ENCODE measurements at regions not wholly inside any gene's neighbourhood (a gene's known extent, or its start where the extent isn't known, plus 50 kb on each side); places are given as distances from the start of the nearest gene placed in this dataset.
A peak's percentile ranks its signal among the peaks of the same experiment; 100 is the strongest.

- no peaks in the 10 kb centered on the region for H3K36me3 ChIP-seq (replicated peaks in 1 of 2; ENCODE audit: insufficient read depth in 1 of 2, low read depth in 2 of 2)
- 88 to 95% methylated on average over 1 of the region's 1 CpG for WGBS, 2 donors
- DNase-seq = no peak
- intact Hi-C loops (cut with DNase I) = no loop called here
- no peaks in the 10 kb centered on the region for H3K9me3 ChIP-seq
- no peak overlapping the region for H3K4me3 ChIP-seq
- H3K27me3 ChIP-seq = no peaks in the 10 kb centered on the region
- TF ChIP-seq POLR2A (IDR thresholded peaks at IDR 0.05) (no peak), CTCF (IDR thresholded peaks at IDR 0.05) (no peak)
- no peak for ATAC-seq
- no peaks in the 10 kb centered on the region for H3K4me1 ChIP-seq
- no peak overlapping the region for H3K27ac ChIP-seq
These were observed 545.8 kb downstream of the IQCM start for GRCh38 chr4:149269835-149270234.

GRCh38 chr4:149266301-149266700 is 549.3 kb downstream of the IQCM start:
- H3K9me3 ChIP-seq = no peaks in the 10 kb centered on the region
- WGBS, 2 donors = 48 to 55% methylated on average over 3 of the region's 3 CpGs
- intact Hi-C loops (cut with DNase I) = no loop called here
- ATAC-seq (no peak), DNase-seq (no peak)
- H3K4me3 ChIP-seq = no peak overlapping the region
- H3K27ac ChIP-seq = no peak overlapping the region
- no peaks in the 10 kb centered on the region for H3K4me1 ChIP-seq
- no peaks in the 10 kb centered on the region for H3K36me3 ChIP-seq (replicated peaks in 1 of 2; ENCODE audit: insufficient read depth in 1 of 2, low read depth in 2 of 2)
- no peaks in the 10 kb centered on the region for H3K27me3 ChIP-seq
- TF ChIP-seq POLR2A (IDR thresholded peaks at IDR 0.05) (no peak), CTCF (IDR thresholded peaks at IDR 0.05) (no peak)

- no peaks in the 10 kb centered on the region for H3K27me3 ChIP-seq
- no peaks in the 10 kb centered on the region for H3K36me3 ChIP-seq (replicated peaks in 1 of 2; ENCODE audit: insufficient read depth in 1 of 2, low read depth in 2 of 2)
- intact Hi-C loops (cut with DNase I) = no loop called here
- ATAC-seq (no peak), DNase-seq (no peak)
- H3K27ac ChIP-seq = no peak overlapping the region
- TF ChIP-seq POLR2A (IDR thresholded peaks at IDR 0.05) (no peak), CTCF (IDR thresholded peaks at IDR 0.05) (no peak)
- H3K4me1 ChIP-seq = no peaks in the 10 kb centered on the region
- no peak overlapping the region for H3K4me3 ChIP-seq
- 58 to 88% methylated on average over 3 of the region's 3 CpGs for WGBS, 2 donors
- H3K9me3 ChIP-seq = no peaks in the 10 kb centered on the region
These were observed 550.0 kb downstream of the IQCM start for GRCh38 chr4:149265645-149266044.

GRCh38 chr4:149264093-149264733 is 551.4 kb downstream of the IQCM start:
- 43 to 47% methylated on average over 2 of the region's 2 CpGs for WGBS, 2 donors
- Histone ChIP-seq H3K27ac (no peak overlapping the region), H3K4me1 (no peaks in the 10 kb centered on the region), H3K9me3 (no peaks in the 10 kb centered on the region), H3K36me3 (replicated peaks in 1 of 2; ENCODE audit: insufficient read depth in 1 of 2, low read depth in 2 of 2) (no peaks in the 10 kb centered on the region), H3K4me3 (no peak overlapping the region), H3K27me3 (no peaks in the 10 kb centered on the region)
- ATAC-seq (peak; percentile 42), DNase-seq (peak in 2 of 4 donors; percentile 13 to 20)
- intact Hi-C loops (cut with DNase I) = no loop called here
- TF ChIP-seq POLR2A (IDR thresholded peaks at IDR 0.05) (no peak), CTCF (IDR thresholded peaks at IDR 0.05) (peak in 5 of 7 experiments; percentile 32 to 45 (median 44))

GRCh38 chr4:149248191-149248764 is 567.4 kb downstream of the IQCM start:
- ATAC-seq = no peak
- intact Hi-C loops (cut with DNase I) = no loop called here
- H3K4me3 ChIP-seq = no peak overlapping the region
- H3K4me1 ChIP-seq = no peaks in the 10 kb centered on the region
- DNase-seq = no peak
- H3K27me3 ChIP-seq = no peaks in the 10 kb centered on the region
- H3K27ac ChIP-seq = no peak overlapping the region
- WGBS, 2 donors = 67 to 76% methylated on average over 1 of the region's 1 CpG
- TF ChIP-seq POLR2A (IDR thresholded peaks at IDR 0.05) = no peak
- no peak for TF ChIP-seq CTCF (IDR thresholded peaks at IDR 0.05)
- H3K9me3 ChIP-seq = no peaks in the 10 kb centered on the region
- H3K36me3 ChIP-seq (replicated peaks in 1 of 2; ENCODE audit: insufficient read depth in 1 of 2, low read depth in 2 of 2) = no peaks in the 10 kb centered on the region
